GM06990 (cell line): ENCODE measurements at regions not wholly inside any gene's neighbourhood (a gene's known extent, or its start where the extent isn't known, plus 50 kb on each side); places are given as distances from the start of the nearest gene placed in this dataset.

Source experiments
- DNase-seq: peaks from one replicate; pipeline ENCODE4 v3.0.0-alpha.2; 2011; ENCODE audit not compliant: insufficient read length; ENCODE audit errors: extremely low read depth
- H3K27me3 ChIP-seq: replicated peaks from 2 replicates; pipeline ENCODE4 v1.6.0; 2011; ENCODE audit warnings: low read length; ENCODE audit not compliant: control insufficient read depth, insufficient read depth
- H3K36me3 ChIP-seq: 2 replicates; pipeline ENCODE4 v1.5.1; 2011; ENCODE audit warnings: low read length; ENCODE audit not compliant: control insufficient read depth, insufficient read depth
- H3K4me3 ChIP-seq: replicated peaks from 2 replicates; pipeline ENCODE4 v1.5.1; 2011; ENCODE audit warnings: low read depth, mild to moderate bottlenecking, control low read depth, low read length
- TF ChIP-seq, protein P1 (sequence below): IDR thresholded peaks from 2 replicates; pipeline ENCODE4 v1.5.1; 2011; ENCODE audit warnings: low read length, control low read depth, mild to moderate bottlenecking, inconsistent platforms; ENCODE audit not compliant: insufficient read depth, poor library complexity, severe bottlenecking

DNA sequence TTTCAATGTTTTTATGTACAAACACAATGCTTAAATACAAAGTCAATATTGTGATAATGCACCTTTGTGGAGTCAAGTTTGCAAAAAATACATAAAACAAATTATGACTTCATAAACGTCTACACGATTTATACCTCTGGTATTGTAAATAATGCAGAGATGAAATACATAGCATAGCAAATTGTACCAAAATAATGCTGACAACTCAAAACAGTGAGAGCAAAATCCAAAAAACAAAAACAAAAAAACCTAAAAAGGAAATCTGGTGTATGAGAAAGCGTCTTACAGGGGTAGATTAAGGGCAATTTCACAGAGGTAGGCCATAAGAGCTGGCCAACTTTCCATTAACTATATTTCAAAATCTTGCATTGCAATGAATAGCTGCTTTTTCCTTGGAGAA lies 161.5 kb upstream of the LRRC7 start:
- H3K4me3 ChIP-seq: no peak overlapping the region
- H3K36me3 ChIP-seq: no peaks in the 10 kb centered on the region
- H3K27me3 ChIP-seq: no peaks in the 10 kb centered on the region
- no peak for DNase-seq
- TF ChIP-seq, protein P1, sequence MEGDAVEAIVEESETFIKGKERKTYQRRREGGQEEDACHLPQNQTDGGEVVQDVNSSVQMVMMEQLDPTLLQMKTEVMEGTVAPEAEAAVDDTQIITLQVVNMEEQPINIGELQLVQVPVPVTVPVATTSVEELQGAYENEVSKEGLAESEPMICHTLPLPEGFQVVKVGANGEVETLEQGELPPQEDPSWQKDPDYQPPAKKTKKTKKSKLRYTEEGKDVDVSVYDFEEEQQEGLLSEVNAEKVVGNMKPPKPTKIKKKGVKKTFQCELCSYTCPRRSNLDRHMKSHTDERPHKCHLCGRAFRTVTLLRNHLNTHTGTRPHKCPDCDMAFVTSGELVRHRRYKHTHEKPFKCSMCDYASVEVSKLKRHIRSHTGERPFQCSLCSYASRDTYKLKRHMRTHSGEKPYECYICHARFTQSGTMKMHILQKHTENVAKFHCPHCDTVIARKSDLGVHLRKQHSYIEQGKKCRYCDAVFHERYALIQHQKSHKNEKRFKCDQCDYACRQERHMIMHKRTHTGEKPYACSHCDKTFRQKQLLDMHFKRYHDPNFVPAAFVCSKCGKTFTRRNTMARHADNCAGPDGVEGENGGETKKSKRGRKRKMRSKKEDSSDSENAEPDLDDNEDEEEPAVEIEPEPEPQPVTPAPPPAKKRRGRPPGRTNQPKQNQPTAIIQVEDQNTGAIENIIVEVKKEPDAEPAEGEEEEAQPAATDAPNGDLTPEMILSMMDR: no peak

DNA sequence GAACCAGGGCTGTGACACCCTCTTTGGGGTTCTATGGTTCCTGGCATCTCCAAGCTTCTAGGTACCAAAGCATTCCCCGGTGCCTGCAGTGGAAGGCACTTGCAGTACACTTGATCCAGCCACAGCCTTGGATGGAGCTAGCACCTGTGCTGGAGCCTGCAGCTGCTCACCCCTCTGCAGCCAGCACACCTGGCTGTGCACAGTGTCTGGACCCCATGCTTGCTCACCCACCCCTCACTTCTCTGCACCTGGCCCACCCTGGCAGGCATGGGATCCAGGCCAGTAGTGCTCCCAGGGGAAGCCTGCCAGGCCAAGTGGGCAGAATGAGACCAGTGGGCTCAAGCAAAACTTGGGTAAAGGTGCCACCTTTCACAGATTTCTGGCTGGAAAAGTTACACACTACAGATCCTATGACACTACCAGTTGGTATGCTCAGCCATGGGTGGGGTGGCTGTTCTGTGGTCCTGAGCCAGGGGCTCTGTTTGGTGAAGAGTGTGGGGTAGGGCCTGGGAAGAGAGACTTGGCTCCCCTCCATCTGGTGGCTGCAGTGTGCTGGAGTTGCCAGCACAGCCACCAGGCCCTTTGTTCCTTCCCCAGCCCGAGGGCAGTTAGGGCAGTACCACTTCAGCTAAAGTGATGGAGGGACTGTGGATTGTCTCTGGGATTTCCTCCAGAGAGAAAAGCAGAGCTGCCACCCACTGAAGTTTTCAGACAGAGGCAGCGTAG lies 157.8 kb upstream of the LRRC7 start:
- no peaks in the 10 kb centered on the region for H3K36me3 ChIP-seq
- TF ChIP-seq, protein P1: no peak
- no peaks in the 10 kb centered on the region for H3K27me3 ChIP-seq
- no peak overlapping the region for H3K4me3 ChIP-seq
- no peak for DNase-seq

DNA sequence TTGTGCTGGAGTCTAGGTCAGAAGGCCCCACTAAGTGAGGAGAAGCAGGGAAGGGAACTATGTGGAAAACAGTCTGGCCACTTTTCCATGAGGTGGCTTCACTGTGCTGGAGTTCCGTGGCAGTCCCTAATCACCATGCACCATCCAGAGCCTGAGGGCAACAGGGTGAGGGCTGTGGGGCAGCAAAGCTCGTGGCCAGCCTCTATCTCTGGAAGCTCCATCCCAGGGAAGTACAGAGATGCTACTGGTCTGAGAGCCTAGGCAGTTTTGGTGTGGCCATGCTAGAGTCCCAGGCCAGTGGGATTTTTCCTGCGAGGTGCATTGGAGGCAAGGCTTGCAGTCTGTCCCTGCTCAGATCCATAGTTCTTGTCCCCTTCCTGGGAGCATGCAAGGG lies 157.3 kb upstream of the LRRC7 start:
- Histone ChIP-seq H3K27me3 (no peaks in the 10 kb centered on the region), H3K36me3 (no peaks in the 10 kb centered on the region), H3K4me3 (no peak overlapping the region)
- no peak for DNase-seq
- TF ChIP-seq, protein P1: no peak

DNA sequence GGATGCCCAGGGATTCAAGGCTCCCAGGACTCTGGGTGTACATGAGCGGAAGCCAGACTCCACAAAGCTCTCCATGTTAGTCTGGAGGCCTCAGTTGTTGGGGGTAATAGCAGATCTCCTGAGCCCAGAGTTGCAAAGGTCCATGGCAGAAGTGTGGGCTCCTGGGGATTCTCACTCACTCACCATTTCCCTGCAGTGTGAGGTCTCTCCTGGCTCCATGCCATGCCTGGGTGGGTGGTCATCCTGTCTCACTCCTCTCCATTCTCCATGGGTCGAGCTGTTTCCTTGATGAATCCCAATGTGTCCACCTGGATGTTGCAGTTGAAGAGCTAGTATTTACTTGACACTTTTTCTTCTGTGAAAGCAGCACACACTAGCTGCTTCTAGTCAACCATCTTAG lies 156.8 kb upstream of the LRRC7 start:
- DNase-seq: no peak
- Histone ChIP-seq H3K4me3 (no peak overlapping the region), H3K27me3 (no peaks in the 10 kb centered on the region), H3K36me3 (no peaks in the 10 kb centered on the region)
- TF ChIP-seq, protein P1: no peak

GRCh38 chr1:69411617-69412016 lies 156.1 kb upstream of the LRRC7 start:
- TF ChIP-seq, protein P1: no peak

GRCh38 chr1:69413129-69413528 lies 154.6 kb upstream of the LRRC7 start:
- no peak for DNase-seq
- H3K36me3 ChIP-seq: no peaks in the 10 kb centered on the region
- TF ChIP-seq, protein P1: no peak
- H3K27me3 ChIP-seq: no peaks in the 10 kb centered on the region
- H3K4me3 ChIP-seq: no peak overlapping the region

More at GRCh38 chr1:69411617-69412016, 156.1 kb upstream of the LRRC7 start:
- Histone ChIP-seq H3K36me3 (no peaks in the 10 kb centered on the region), H3K4me3 (no peak overlapping the region), H3K27me3 (no peaks in the 10 kb centered on the region)
- no peak for DNase-seq
